HepG2 (cell line): ENCODE measurements at regions not wholly inside any gene's neighbourhood (a gene's known extent, or its start where the extent isn't known, plus 50 kb on each side); places are given as distances from the start of the nearest gene placed in this dataset.

Source experiments
- ATAC-seq: fragments of 200-7000 bp; cut with Tn5 transposase; 3 replicates; pipeline ENCODE4 v1.9.1; 2020; ENCODE audit warnings: mild to moderate bottlenecking, moderate library complexity
- BruUV-seq: library from RNA; stranded (reverse); fragments of 400-500 nt; replicated peaks from 2 replicates; lab custom pipeline; 2021; lab: Mats Ljungman, UMichigan
- CTCF ChIA-PET: fragments of 300-600 bp; formaldehyde crosslinking; extraction: SDS; loops from one replicate; lab custom pipeline; 2021; ENCODE audit warnings: low total read pairs, inconsistent platforms, low intra/inter-chr PET ratio; lab: Yijun Ruan, JAX
- POLR2A ChIA-PET: fragments of 350-600 bp; sonication (Branson Sonifier 250); formaldehyde crosslinking; loops from one replicate; lab custom pipeline; 2020; ENCODE audit warnings: antibody characterized with exemption, inconsistent platforms; lab: Yijun Ruan, JAX
- DNase-seq: peaks from one replicate; pipeline ENCODE4 v3.0.0-alpha.2; 2015; ENCODE audit warnings: low spot score
- FAIRE-seq: peaks from 3 replicates; lab custom pipeline; 2011; peaks lifted over from hg19 to GRCh38; lab: Jason Lieb, UNC
- H2AFZ ChIP-seq: one replicate; pipeline ENCODE4 v1.6.1; 2011; ENCODE audit warnings: low read length, inconsistent platforms
- H3K27ac ChIP-seq: fragments of 300-600 bp; 3 replicates; pipeline ENCODE4 v1.8.0; 2011; ENCODE audit warnings: mixed run types, mild to moderate bottlenecking, mixed read lengths, low read length, inconsistent platforms; ENCODE audit not compliant: insufficient read depth; ENCODE audit errors: extremely low read length
- H3K27me3 ChIP-seq, 2 experiments: fragments of 200-600 bp in 1 of 2; 2 replicates in 1 of 2; 3 replicates in 1 of 2; pipeline versions ENCODE4 v1.6.0 to v1.8.0; 2011; ENCODE audit warnings: low read length in 2 of 2, mild to moderate bottlenecking in 2 of 2, moderate library complexity in 2 of 2, inconsistent platforms in 1 of 2; ENCODE audit not compliant: insufficient read depth in 2 of 2, control insufficient read depth in 1 of 2
- H3K36me3 ChIP-seq, 2 experiments: fragments of 200-600 bp in 1 of 2; replicated peaks in 1 of 2; 2 replicates in 1 of 2; 3 replicates in 1 of 2; pipeline versions ENCODE4 v1.5.1 to v1.8.0; 2011; ENCODE audit warnings: low read length in 2 of 2, inconsistent platforms in 1 of 2; ENCODE audit not compliant: insufficient read depth in 2 of 2, control insufficient read depth in 1 of 2
- H3K4me1 ChIP-seq: 2 replicates; pipeline ENCODE4 v1.5.1; 2012; ENCODE audit warnings: low read length, inconsistent platforms; ENCODE audit not compliant: insufficient read depth
- H3K4me2 ChIP-seq: 2 replicates; pipeline ENCODE4 v1.6.0; 2011; ENCODE audit warnings: low read depth, low read length, inconsistent platforms
- H3K4me3 ChIP-seq, 3 experiments: fragments of 200-600 bp in 1 of 3; sonication (generic), shearing (Covaris generic) in 1 of 3; replicated peaks in 1 of 3; 2 replicates each; pipeline ENCODE4 v1.5.1; 2011 to 2016; ENCODE audit warnings: low read length in 3 of 3, inconsistent platforms in 2 of 3, low read depth in 2 of 3, mild to moderate bottlenecking in 2 of 3, control low read depth in 1 of 3, mixed read lengths in 1 of 3; ENCODE audit not compliant: insufficient read depth in 1 of 3
- H3K79me2 ChIP-seq: one replicate; pipeline ENCODE4 v1.6.1; 2011; ENCODE audit warnings: low read length, inconsistent platforms; ENCODE audit not compliant: insufficient read depth
- H3K9ac ChIP-seq: 2 replicates; pipeline ENCODE4 v1.6.0; 2011; ENCODE audit warnings: mild to moderate bottlenecking, low read depth, low read length, inconsistent platforms; ENCODE audit not compliant: insufficient read depth
- H3K9me3 ChIP-seq: 2 replicates; pipeline ENCODE4 v1.5.1; 2012; ENCODE audit warnings: mild to moderate bottlenecking, low read length
- H4K20me1 ChIP-seq: 2 replicates; pipeline ENCODE4 v1.6.0; 2011; ENCODE audit warnings: inconsistent platforms, mild to moderate bottlenecking, low read length, moderate library complexity; ENCODE audit not compliant: insufficient read depth
- FOXA3 ChIP-seq: IDR thresholded peaks from 2 replicates; pipeline ENCODE4 v1.6.1; 2016; ENCODE audit warnings: missing genetic modification reagents, missing compliant biosample characterization
- KLF12 ChIP-seq: sonication (generic); formaldehyde crosslinking; IDR thresholded peaks from 2 replicates; pipeline ENCODE4 v1.4.0; 2020; ENCODE audit warnings: missing genetic modification reagents, borderline replicate concordance
- NCOA2 ChIP-seq: sonication (generic); formaldehyde crosslinking; IDR thresholded peaks from 2 replicates; pipeline ENCODE4 v1.8.0; 2022; ENCODE audit warnings: inconsistent platforms
- NFYC ChIP-seq: IDR thresholded peaks from 2 replicates; pipeline ENCODE4 v1.6.1; 2016; ENCODE audit warnings: missing genetic modification reagents, missing compliant biosample characterization
- XRCC5 ChIP-seq: fragments of 200-400 bp; formaldehyde crosslinking; optimal IDR thresholded peaks from 2 replicates; pipeline ENCODE3; 2017; ENCODE audit warnings: mild to moderate bottlenecking, low read length
- ZFP90 ChIP-seq: sonication (generic); formaldehyde crosslinking; IDR thresholded peaks from 2 replicates; pipeline ENCODE4 v1.8.0; 2022; ENCODE audit warnings: missing genetic modification reagents, mild to moderate bottlenecking, inconsistent platforms, borderline replicate concordance
- ZNF496 ChIP-seq: sonication (generic); formaldehyde crosslinking; IDR thresholded peaks from 2 replicates; pipeline ENCODE4 v1.8.1; 2023; ENCODE audit warnings: mild to moderate bottlenecking, moderate library complexity, missing genetic modification reagents; ENCODE audit not compliant: insufficient replicate concordance
- ZNF572 ChIP-seq: sonication (generic); formaldehyde crosslinking; IDR thresholded peaks from 2 replicates; pipeline ENCODE4 v1.5.1; 2020; ENCODE audit warnings: mild to moderate bottlenecking, missing genetic modification reagents
- ZNF652 ChIP-seq: IDR thresholded peaks from 2 replicates; pipeline ENCODE4 v1.6.1; 2016; ENCODE audit warnings: low read depth, borderline replicate concordance
- ZNF709 ChIP-seq: sonication (generic); formaldehyde crosslinking; IDR thresholded peaks from 2 replicates; pipeline ENCODE4 v1.5.0; 2020; ENCODE audit warnings: mild to moderate bottlenecking, missing genetic modification reagents
- ZNF792 ChIP-seq: IDR thresholded peaks from 2 replicates; pipeline ENCODE4 v1.6.1; 2016
- ZNF850 ChIP-seq: sonication (generic); formaldehyde crosslinking; conservative IDR thresholded peaks from 2 replicates; pipeline ENCODE4 v1.9.0; 2021; ENCODE audit warnings: mild to moderate bottlenecking, missing genetic modification reagents
- ZSCAN20 ChIP-seq: sonication (generic); formaldehyde crosslinking; IDR thresholded peaks from 2 replicates; pipeline ENCODE4 v1.4.0; 2020; ENCODE audit warnings: missing genetic modification reagents, mild to moderate bottlenecking, borderline replicate concordance
- WGBS: methylation state at CpG from one replicate; pipeline ENCODE4 v1.1.6; 2017; ENCODE audit warnings: low lambda C conversion rate; 5-methylcytosine and 5-hydroxymethylcytosine counted together
- in situ Hi-C: cut with HindIII; loops from 2 replicates; pipeline ENCODE4 v1.10.0; 2017; ENCODE audit warnings: low pct_unique_long_range_greater_than_20kb; ENCODE audit not compliant: extremely low pct_ligation_motif_present
- intact Hi-C: fragments of 100-400 bp; cut with micrococcal nuclease; formaldehyde crosslinking; loops from one replicate; pipeline ENCODE4 v1.10.0; 2022; ENCODE audit not compliant: unreplicated experiment
- TF ChIP-seq, protein P1 (sequence below): sonication (generic); formaldehyde crosslinking; IDR thresholded peaks from 2 replicates; pipeline ENCODE4 v1.8.1; 2022; ENCODE audit warnings: low read depth, mild to moderate bottlenecking, missing genetic modification reagents
- TF ChIP-seq, protein P2 (sequence below): sonication (generic); formaldehyde crosslinking; conservative IDR thresholded peaks from 2 replicates; pipeline ENCODE4 v1.8.0; 2022; ENCODE audit warnings: low read depth, missing genetic modification reagents

DNA sequence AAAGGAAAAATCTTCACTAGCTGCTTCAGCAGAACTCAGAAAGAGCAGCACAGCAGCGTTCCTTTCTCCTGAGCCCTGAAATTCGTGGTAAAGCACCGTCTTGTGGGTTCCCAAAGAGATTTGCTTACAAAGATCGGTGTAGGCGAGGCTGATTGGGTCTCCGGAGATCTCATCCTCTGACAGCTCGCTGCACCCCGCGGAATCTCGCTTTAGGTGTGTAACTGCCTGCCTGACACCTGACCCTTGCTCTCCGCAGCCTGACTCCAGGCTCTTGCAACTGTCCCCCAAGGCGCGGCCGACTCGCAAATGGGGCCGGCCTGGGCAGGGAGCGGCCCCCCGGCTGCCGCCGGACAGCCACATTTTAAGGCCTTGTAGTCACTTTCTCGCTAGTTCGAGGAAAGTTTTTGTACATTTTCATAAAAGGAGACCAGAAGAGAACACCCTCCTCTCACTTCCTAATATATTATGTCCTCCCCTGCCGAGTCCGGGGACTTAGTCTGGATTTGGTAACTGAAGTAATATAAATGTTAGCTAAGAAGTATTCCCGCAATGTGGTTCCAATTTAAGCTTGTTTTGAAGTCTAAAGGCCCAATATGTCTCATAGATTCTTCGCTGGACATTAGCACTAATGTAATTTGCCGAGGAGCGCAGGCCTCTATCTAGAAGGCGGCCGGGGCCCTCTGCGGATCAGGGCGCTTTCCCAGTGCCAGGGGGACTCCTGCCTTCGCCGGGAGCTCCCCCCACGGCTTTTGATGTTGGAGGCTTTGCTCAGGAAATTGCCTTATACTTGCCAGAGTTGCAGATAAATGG is 177.3 kb upstream of the CDKN3 start (continued):
- TF ChIP-seq, protein P1, sequence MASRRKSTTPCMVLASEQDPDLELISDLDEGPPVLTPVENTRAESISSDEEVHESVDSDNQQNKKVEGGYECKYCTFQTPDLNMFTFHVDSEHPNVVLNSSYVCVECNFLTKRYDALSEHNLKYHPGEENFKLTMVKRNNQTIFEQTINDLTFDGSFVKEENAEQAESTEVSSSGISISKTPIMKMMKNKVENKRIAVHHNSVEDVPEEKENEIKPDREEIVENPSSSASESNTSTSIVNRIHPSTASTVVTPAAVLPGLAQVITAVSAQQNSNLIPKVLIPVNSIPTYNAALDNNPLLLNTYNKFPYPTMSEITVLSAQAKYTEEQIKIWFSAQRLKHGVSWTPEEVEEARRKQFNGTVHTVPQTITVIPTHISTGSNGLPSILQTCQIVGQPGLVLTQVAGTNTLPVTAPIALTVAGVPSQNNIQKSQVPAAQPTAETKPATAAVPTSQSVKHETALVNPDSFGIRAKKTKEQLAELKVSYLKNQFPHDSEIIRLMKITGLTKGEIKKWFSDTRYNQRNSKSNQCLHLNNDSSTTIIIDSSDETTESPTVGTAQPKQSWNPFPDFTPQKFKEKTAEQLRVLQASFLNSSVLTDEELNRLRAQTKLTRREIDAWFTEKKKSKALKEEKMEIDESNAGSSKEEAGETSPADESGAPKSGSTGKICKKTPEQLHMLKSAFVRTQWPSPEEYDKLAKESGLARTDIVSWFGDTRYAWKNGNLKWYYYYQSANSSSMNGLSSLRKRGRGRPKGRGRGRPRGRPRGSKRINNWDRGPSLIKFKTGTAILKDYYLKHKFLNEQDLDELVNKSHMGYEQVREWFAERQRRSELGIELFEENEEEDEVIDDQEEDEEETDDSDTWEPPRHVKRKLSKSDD (CRISPR knock-in tag) = no peak
- TF ChIP-seq ZNF792 (CRISPR knock-in tag) (no peak), ZNF496 (CRISPR knock-in tag) (no peak), ZFP90 (no peak), XRCC5 (no peak), ZSCAN20 (CRISPR knock-in tag) (no peak)
- TF ChIP-seq, protein P2, sequence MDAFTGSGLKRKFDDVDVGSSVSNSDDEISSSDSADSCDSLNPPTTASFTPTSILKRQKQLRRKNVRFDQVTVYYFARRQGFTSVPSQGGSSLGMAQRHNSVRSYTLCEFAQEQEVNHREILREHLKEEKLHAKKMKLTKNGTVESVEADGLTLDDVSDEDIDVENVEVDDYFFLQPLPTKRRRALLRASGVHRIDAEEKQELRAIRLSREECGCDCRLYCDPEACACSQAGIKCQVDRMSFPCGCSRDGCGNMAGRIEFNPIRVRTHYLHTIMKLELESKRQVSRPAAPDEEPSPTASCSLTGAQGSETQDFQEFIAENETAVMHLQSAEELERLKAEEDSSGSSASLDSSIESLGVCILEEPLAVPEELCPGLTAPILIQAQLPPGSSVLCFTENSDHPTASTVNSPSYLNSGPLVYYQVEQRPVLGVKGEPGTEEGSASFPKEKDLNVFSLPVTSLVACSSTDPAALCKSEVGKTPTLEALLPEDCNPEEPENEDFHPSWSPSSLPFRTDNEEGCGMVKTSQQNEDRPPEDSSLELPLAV = no peak

DNA sequence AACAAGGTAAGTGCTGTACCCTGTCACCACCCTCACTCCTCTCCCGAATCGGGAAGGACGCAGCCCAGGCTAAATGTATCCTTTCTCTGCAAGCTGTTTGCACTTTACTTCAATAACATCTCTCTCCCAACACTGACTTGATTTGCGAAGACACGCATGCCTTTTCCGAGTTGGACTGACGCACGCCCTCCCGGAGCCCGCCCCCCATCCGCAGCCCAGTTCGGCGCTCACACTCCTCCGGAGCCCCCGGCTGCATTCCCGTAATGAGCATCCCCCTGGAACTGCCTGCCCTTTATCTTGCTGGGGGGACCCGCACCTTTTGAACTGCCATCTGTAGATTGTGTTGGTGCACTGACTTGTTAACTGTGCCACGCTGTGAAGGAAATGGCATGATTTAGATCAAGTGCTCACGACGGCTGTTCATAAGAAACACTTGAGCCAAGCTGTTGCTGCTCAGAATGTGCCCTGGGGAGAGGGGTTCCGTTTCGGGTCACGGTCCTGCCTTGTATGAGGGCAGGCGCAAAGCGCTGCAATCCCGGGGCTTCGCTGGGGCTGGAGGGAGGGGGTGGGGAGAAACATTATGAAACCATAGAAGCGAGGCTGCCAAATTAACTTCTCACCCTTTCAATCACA is 176.6 kb upstream of the CDKN3 start:
- no peak overlapping the region for H2AFZ ChIP-seq
- CTCF ChIA-PET = no interaction called here
- WGBS = 93% methylated on average over 28 of the region's 28 CpGs
- POLR2A ChIA-PET = no interaction called here
- no peak overlapping the region for H3K9ac ChIP-seq
- H3K27me3 ChIP-seq = no peaks in the 10 kb centered on the region
- no peak overlapping the region for H3K4me3 ChIP-seq
- H3K9me3 ChIP-seq = no peaks in the 10 kb centered on the region
- FAIRE-seq (no peak), ATAC-seq (no peak), DNase-seq (no peak)
- intact Hi-C loops (no loop called here), in situ Hi-C loops (no loop called here)
- H3K4me1 ChIP-seq = peaks cover 31% of the 10 kb centered on the region
- H3K79me2 ChIP-seq = no peaks in the 10 kb centered on the region
- H4K20me1 ChIP-seq = no peaks in the 10 kb centered on the region
- no peak overlapping the region for H3K27ac ChIP-seq
- H3K36me3 ChIP-seq = no peaks in the 10 kb centered on the region
- BruUV-seq = no TSS peak
- no peak for TF ChIP-seq NFYC
- TF ChIP-seq ZNF709 = no peak
- TF ChIP-seq ZNF652 (CRISPR knock-in tag) = no peak
- TF ChIP-seq ZNF850 (CRISPR knock-in tag) = no peak
- no peak for TF ChIP-seq ZNF572
- no peak for TF ChIP-seq NCOA2 (CRISPR knock-in tag)
- TF ChIP-seq FOXA3 (CRISPR knock-in tag) = no peak
- no peak for TF ChIP-seq KLF12 (CRISPR knock-in tag)
- H3K4me2 ChIP-seq = no peak overlapping the region
